A673 (cell line): ENCODE measurements at regions not wholly inside any gene's neighbourhood (a gene's known extent, or its start where the extent isn't known, plus 50 kb on each side); places are given as distances from the start of the nearest gene placed in this dataset.

Experiments used
- EZH2 ChIP-seq: fragments of 200-600 bp; sonication (generic); IDR thresholded peaks from 2 replicates; pipeline ENCODE4 v1.6.1; 2017; ENCODE audit warnings: borderline replicate concordance, low read depth, mild to moderate bottlenecking, mixed read lengths, antibody characterized with exemption, low read length; ENCODE audit not compliant: poor library complexity, severe bottlenecking
- TF ChIP-seq, protein P1 (sequence below): fragments of 300-800, 200-600 bp; sonication (generic); conservative IDR thresholded peaks from 2 replicates; pipeline ENCODE4 v1.5.1; 2017; ENCODE audit warnings: low read depth, mild to moderate bottlenecking, antibody characterized with exemption, low read length, moderate library complexity, mixed read lengths

DNA sequence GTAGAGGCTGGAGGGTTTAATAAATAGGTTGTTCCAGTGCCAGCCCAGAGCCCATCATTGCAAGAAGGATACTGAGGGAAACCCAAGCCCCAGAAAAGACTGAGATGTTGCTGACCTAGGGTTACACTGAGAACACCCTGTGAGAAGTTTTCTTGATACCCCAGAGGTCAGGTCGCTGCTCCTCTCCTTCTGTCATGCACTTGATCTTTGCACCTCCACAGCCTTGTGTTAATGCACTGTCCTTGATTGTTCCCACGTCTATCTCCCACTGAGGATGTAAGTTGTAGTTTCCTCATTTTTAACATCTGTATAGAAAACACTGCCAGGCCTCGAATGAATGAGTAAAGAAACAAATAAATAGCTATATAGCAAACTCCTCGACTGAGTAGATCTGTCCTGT is 195.3 kb upstream of the AHR start:
- TF ChIP-seq, protein P1, sequence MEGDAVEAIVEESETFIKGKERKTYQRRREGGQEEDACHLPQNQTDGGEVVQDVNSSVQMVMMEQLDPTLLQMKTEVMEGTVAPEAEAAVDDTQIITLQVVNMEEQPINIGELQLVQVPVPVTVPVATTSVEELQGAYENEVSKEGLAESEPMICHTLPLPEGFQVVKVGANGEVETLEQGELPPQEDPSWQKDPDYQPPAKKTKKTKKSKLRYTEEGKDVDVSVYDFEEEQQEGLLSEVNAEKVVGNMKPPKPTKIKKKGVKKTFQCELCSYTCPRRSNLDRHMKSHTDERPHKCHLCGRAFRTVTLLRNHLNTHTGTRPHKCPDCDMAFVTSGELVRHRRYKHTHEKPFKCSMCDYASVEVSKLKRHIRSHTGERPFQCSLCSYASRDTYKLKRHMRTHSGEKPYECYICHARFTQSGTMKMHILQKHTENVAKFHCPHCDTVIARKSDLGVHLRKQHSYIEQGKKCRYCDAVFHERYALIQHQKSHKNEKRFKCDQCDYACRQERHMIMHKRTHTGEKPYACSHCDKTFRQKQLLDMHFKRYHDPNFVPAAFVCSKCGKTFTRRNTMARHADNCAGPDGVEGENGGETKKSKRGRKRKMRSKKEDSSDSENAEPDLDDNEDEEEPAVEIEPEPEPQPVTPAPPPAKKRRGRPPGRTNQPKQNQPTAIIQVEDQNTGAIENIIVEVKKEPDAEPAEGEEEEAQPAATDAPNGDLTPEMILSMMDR: no peak
- no peak for TF ChIP-seq EZH2
